GM12864 (cell line): ENCODE measurements at regions not wholly inside any gene's neighbourhood (a gene's known extent, or its start where the extent isn't known, plus 50 kb on each side); places are given as distances from the start of the nearest gene placed in this dataset.
"Not testable (repeated sequence)": the region's sequence is repeated elsewhere in the genome, so short reads cannot be mapped to it uniquely, and the experiment has no call there.

Source experiments
- DNase-seq: peaks from one replicate; pipeline ENCODE4 v3.0.0-alpha.2; 2011; ENCODE audit warnings: low read depth
- H3K4me3 ChIP-seq: 2 replicates; pipeline ENCODE4 v1.5.1; 2011; ENCODE audit warnings: mild to moderate bottlenecking, low read depth, low read length, control low read depth
- TF ChIP-seq, protein P1 (sequence below): IDR thresholded peaks from 2 replicates; pipeline ENCODE4 v1.5.1; 2011; ENCODE audit warnings: low read depth, mild to moderate bottlenecking, moderate library complexity, low read length, control low read depth, inconsistent platforms; ENCODE audit errors: missing control alignments

DNA sequence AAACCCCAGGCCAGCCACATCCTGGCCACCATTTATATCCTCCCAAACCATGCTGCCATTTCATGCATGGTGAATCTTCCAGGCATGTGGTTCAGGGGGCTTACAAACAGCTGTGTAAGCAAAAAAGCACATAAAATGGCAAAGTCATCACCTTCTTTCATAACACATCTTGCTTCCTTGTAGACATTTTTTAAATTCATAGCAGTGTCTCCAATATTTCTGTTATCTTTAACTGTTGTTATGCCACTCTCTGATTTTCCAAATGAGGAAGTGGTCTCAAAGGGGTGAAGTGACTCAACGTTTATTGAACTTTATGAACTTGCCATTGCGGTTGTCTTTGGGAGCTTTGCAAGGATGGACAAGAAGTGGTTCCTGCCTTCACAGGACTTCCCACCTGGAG is 264.4 kb downstream of the MEX3B start:
- H3K4me3 ChIP-seq: no peak overlapping the region
- TF ChIP-seq, protein P1, sequence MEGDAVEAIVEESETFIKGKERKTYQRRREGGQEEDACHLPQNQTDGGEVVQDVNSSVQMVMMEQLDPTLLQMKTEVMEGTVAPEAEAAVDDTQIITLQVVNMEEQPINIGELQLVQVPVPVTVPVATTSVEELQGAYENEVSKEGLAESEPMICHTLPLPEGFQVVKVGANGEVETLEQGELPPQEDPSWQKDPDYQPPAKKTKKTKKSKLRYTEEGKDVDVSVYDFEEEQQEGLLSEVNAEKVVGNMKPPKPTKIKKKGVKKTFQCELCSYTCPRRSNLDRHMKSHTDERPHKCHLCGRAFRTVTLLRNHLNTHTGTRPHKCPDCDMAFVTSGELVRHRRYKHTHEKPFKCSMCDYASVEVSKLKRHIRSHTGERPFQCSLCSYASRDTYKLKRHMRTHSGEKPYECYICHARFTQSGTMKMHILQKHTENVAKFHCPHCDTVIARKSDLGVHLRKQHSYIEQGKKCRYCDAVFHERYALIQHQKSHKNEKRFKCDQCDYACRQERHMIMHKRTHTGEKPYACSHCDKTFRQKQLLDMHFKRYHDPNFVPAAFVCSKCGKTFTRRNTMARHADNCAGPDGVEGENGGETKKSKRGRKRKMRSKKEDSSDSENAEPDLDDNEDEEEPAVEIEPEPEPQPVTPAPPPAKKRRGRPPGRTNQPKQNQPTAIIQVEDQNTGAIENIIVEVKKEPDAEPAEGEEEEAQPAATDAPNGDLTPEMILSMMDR: no peak
- no peak for DNase-seq

DNA sequence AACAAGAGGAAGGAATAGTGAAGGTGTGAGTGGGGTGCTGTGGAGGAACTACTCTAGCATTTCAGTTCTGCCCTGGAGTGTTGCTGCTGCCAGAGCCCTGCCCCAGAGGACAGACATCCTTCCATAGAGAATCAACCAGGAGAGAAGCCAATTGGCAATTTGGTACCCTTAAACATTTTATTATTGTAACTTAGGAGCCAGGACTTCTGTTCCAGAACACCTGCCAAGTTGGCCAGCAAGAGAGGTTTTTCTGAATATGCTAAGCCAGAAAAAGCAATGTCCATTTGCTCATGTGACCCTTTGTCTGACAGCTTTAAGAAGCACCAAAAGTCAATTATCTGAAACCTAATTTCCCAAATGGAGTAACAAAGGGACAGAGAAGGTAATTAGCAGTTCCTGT is 264.9 kb downstream of the MEX3B start:
- DNase-seq: no peak
- TF ChIP-seq, protein P1: no peak

DNA sequence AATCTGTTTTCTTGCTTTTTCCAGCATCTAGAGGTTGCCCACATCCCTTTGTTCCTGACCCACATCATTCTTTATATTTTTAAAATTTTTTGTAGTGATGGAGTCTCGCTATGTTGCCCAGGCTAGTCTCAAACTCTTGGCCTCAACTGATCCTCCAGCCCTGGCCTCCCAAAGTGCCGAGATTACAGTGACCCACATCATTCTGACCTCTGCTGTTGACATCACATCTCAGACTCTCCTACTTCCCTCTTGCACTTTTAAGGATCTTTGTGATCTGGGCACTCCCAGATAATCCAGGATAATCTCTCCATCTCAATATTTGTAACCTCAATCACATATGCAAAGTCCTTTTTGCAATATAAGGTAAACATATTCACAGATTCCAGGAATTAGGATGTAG is 266.6 kb downstream of the MEX3B start:
- H3K4me3 ChIP-seq: no peak overlapping the region
- no peak for DNase-seq
- TF ChIP-seq, protein P1: no peak

More for the DNA sequence above, 264.9 kb downstream of the MEX3B start:
- no peak overlapping the region for H3K4me3 ChIP-seq

DNA sequence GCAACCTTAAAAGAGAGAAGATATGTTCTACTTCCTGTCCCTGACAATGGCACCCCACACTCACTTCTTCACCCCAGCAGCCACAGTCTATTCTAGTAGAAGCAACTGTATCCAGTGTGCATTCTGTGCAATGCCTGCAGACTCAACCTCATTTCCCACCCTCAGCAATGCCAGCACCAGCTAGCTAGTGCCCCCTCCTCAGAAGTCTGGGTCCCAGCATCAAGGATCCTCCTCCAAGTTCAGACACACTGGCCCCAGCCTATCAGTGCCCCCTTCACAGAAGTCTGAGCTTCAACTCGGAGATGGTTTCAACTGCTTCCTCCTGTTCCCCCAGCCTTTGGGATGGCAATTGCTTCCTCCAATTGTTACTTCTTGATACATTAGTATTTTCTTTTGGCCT is 268.3 kb downstream of the MEX3B start:
- DNase-seq: no peak
- no peak overlapping the region for H3K4me3 ChIP-seq
- TF ChIP-seq, protein P1: no peak

DNA sequence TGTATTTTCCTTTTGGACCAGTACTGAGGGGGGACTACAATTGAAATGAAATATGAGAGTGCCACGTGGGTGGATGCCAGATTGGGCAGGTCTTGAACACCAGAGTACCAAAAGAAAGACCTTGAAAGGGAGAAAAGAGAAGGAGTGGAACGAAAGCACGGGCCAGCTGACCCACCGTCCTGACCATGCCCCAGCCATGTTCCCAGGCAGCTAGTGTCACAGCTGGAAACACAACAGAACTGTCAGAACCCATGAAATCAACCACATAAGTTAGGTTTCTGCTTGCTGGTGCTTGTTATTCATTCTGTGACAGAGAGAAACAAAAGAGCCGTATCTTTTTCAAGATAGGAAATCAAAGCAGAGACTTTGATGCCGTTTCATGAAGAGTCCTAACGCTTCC is 268.8 kb downstream of the MEX3B start:
- DNase-seq: no peak
- H3K4me3 ChIP-seq: no peak overlapping the region
- TF ChIP-seq, protein P1: no peak

DNA sequence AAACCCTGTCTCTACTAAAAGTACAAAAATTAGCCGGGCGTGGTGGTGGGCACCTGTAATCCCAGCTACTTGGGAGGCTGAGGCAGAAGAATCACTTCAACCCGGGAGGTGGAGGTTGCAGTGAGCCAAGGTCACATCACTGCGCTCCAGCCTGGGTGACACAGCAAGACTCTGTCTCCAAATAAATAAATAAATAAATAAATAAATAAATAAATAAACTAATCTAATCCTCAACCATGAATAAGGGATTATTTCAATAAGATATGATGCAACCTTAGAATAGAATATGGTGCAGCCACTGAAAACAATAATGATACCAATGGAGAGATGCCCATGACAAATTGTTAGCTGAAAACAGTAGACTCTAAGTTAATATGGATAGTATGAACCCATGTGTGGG is 270.0 kb downstream of the MEX3B start:
- H3K4me3 ChIP-seq, DNase-seq: not testable (repeated sequence)

DNA sequence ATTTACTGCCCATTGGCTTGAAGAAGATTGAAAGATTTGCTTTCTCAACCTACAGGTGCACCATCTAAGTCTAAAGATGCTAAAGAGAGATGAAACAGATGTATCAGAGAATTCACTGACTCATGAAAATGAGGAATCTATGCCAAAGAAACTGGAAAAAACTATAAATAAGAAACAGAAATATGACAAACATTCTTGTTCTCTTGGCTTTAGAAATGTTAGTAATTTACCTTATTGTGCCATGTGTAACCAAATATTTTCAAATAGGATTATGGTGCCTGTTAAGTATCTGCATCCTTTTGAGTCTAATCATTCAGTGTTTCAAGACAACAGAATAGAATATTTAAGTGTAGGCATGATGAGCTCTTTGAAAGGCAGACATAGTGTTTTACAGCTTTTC is 271.5 kb downstream of the MEX3B start:
- no peak overlapping the region for H3K4me3 ChIP-seq
- no peak for DNase-seq
- TF ChIP-seq, protein P1: no peak

DNA sequence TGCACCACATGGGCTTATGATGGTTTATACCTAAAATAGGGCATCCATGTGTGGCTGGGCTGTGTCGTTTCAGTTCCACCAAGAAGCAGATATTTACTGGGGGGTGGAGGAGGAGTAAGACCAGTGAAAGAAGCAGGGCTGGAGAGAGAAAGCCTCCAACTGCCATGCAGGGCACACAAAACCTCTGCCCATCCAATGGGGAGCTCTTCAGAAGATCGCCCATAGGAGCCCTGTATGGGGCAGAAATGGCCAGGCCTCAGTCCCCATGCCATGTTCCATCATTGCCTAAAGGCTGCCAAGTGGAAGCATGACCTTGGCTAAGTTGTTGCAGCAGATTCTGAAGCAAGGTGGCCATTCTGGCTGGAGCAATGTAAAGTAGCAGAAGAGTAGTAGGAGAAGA is 277.0 kb downstream of the MEX3B start:
- DNase-seq: no peak
- TF ChIP-seq, protein P1: no peak

More for the DNA sequence above, 277.0 kb downstream of the MEX3B start:
- H3K4me3 ChIP-seq: no peak overlapping the region
